Inferior parietal cortex (tissue), 1 donor: ENCODE measurements at regions not wholly inside any gene's neighbourhood (a gene's known extent, or its start where the extent isn't known, plus 50 kb on each side); places are given as distances from the start of the nearest gene placed in this dataset.

ENCODE experiments used
- DNase-seq: peaks from one replicate; pipeline ENCODE4 v3.0.0-alpha.2; 2016; ENCODE audit errors: extremely low spot score

DNA sequence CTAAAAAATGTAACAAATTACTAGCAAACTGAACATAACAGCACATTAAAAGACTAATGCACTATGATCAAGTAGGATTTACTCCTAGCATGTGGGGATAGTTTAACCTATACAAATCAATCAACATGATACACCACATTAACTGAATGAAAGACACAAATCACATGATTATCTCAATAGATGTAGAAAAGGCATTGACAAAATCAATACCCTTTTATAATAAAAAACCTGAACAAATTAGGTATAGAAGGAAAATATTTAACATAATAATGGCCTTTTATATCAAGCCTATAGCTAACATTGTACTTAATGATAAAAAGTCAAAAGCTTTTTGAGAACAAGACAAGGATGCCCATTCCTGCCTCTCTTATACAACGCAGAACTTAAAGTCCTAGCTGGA lies 540.0 kb downstream of the RERGL start:
- no peak for DNase-seq

DNA sequence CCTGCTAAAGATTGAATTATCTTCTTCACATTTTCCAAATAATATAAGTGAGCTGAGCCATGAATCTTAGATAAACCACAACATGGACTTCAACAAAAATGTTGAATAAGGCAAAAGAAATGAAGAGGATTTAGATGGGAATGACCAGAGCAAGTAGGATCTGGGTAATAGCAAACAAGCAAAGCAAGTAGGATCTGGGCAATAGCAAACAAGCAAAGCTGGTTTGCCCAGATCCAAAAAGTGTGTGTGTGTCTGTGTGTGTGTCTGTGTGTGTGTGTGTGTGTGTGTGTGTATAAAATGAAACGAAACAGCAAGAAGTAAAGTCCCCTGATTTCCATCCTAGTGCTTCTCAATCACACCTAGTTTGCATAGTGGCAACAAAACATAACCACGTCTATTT lies 549.1 kb downstream of the RERGL start:
- DNase-seq = no peak

DNA sequence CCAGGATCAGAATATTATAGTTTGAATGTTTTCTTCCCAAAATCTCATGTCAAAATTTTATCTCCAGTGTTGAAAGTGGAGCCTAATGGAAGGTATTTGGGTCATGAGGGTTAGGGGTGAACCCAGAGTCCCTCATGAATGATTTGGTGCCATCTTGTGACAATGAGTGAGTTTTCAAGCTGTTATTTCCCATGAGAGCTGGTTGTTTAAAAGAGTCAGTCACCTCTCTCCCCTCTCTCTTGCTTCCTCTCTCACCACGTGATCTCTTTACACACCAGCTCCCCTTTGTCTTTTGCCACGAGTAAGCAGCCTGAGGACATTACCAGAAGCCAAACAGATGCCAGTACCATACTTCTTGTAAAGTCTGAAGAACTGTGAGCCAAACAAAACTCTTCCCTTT lies 561.6 kb downstream of the RERGL start:
- DNase-seq = no peak

DNA sequence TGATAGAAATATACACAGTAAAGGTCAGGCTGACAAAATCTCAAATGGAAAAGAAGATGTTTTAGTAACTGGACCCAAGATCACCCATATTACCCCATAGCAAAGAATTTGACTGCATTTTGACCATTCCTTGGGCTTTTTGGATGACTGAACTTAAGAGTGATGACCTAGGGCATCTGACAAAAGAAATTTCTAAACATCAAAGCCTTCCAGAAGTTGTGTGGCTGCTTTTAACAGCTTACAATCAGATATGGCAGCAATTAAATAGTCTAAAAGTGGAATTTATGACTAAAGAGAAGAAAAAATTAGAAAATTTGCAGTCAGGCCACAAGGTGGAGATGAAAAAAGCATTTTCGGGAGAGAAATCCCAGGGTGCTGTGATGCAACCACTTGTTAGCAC lies 563.0 kb downstream of the RERGL start:
- no peak for DNase-seq

DNA sequence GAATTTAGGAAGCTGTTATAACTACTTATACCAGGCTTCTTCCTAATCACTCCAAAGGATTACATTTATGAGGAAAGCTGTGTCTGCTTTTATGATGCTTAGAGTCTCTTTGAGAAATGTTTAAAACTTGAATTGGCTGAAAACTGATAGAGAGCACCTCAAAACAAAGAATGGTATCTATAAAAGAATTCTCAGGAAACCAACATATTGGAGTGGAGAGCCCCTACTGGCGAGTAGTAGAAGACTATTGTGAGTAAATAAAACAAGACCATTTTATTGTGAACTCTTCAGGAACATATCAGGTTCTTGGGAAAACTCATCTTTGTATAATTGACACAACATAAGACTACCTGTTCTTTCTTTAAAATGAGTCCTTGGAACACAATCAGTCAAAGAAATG lies 578.6 kb downstream of the RERGL start:
- DNase-seq = no peak

DNA sequence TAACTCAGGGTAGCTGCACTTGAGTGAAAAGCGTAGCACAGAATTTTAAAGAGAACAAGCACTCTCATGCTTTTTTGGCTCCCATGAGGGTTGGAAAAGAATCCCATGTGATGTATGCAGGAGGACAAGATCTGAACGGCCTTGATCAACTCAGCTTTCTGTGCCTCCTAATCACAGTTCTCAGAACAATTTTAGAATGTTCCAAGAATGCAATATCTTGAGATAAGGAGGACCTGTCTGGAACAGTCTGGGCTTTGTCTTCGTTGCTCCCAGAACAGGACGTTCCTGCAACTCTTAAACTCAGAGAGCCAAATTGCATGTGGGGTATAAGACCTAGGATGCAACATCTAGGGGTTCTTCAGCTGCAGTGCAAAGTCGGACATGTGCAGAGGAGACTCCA lies 582.7 kb downstream of the RERGL start:
- no peak for DNase-seq

DNA sequence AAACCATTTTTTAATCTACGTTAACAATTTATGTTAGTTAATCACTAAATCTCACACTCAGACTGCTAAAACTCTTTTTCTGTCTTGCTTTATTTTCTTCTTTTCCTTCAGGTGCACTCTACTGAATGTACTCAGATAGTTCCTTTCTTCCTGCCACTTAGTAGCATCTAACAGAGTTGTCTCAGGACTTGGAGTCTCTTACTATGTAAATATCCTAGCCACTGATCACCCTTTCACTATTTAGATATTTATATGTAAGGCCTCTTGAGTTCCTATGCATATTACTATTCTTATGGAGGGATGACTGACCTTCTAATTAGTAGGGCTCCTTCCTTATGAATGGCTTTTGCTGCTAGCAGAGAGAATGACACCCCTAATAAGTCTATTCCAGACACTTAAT lies 586.3 kb downstream of the RERGL start:
- DNase-seq = no peak

DNA sequence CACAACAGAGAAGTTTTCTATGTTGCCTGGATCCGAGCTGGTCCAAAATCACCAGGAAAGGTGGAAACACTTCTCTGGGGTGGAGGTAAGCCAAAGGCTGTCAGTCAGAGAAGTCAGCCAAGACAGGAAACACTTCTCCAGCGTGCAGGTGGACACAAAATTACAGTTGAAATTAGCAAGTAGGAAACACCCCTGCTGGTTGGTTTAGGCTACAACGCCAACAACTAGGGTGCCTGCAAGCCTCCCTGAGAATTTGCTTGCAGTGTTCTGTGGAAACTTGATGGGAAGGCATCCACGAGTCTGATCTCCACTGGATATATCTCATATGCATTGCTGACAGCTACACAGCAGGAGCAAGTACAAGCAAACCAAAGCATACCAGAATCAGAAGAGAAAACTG lies 600.5 kb downstream of the RERGL start:
- no peak for DNase-seq

DNA sequence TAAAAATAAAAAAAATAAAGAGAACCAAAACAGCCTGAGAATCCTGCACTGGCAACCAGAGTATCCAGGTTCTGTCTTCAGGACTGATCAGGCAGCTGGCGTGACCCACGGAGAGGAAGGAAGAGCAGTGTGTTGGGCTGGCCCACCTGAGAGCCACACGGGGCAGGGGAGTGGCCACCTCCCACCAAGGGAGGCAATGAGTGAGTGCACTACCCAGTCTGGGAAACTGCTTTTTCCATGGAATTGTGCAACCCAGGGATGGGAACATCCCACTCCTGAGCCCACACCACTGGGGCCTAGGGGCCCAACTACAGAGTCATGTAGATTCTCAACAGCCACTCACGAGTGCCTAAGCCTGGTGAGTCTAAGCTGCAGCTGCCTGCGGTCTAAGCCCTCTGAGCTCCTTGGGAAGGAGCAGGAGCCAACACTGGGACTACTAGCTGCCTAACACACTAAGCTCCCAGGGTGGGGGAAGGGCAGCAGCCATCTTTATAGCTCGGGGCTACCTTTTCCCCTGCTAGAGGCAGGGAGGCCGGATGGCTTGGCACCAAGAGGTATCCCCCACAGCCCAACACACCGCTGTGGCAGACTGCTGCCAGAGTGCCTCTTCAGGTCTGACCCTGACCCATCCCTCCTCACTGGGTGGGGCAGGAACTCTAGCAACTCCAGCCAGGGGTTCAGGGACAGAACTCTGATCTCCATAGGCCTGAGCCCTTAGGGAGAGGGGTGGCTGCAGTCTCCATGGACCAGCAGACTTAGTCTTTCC lies 610.9 kb downstream of the RERGL start:
- DNase-seq = no peak

DNA sequence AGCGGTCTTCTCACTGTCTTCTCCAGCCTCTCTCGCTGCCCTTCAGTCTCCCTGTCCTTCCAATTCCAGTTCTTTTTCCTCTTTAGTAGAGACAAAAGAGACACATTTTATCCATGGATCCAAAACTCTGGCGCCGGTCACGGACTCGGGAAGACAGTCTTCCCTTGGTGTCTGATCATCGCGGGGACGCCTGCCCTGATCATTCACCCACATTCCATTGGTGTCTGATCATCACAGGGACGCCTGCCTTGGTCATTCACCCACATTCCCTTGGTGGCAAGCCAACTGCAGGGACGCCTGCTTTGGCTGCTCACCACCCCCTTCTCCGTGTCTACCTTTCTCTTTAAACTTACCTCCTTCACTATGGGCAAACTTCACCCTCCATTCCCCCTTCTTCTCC lies 619.5 kb downstream of the RERGL start:
- DNase-seq = no peak

DNA sequence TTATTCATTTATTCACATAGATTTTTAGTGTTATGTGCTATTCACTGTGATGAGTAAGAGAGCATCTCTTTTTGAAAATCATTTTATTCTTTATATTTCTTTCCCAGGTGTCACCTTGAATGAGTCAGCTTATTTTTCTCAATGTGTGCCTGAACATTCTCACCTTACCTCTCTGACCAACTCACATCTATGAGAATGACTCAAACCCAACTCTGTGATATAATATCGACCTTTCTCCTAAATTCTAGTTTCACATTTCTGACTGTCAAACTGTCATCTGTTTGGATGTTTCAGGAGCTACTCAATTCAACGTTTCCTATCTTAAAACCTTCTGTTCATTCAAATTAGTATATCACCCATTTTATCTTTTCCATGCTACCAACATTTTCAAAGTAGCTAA lies 630.8 kb downstream of the RERGL start:
- DNase-seq = no peak

DNA sequence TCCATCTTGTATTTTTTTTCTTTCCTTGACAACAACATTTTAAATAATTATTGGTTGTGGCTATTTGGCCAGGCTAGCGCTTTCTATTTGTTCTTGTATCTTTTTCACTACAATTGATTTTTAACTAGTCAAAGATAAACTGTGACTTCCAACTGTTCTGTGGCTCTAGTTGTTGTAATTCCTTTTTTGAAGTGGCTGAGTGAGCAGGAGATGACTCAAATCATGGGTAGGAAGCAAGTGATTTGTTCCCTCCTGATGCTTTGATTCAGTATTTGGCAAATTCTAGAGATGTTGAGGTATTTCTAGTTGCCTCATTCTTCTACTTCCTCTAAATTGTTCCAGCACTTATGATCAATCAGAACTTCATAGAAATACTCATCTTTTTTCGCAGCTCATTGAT lies 633.5 kb downstream of the RERGL start:
- DNase-seq = no peak

DNA sequence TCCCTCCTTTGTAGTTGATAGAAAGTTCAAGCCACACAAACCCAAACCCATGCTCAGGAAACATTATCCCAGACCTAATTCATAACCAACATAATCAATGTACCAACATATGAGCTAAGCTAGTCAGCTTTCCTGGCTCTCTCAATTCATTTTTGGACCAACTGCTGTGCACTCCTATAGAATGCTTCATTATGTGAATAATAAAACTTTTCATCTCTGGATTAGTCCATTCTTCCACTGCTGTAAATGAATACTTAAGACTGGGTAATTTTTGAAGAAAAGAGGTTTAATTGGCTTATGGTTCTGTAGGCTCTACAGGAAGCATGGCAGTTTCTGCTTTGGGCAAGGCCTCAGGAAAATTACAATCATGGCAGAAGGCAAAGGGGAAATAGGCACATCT lies 651.9 kb downstream of the RERGL start:
- no peak for DNase-seq

DNA sequence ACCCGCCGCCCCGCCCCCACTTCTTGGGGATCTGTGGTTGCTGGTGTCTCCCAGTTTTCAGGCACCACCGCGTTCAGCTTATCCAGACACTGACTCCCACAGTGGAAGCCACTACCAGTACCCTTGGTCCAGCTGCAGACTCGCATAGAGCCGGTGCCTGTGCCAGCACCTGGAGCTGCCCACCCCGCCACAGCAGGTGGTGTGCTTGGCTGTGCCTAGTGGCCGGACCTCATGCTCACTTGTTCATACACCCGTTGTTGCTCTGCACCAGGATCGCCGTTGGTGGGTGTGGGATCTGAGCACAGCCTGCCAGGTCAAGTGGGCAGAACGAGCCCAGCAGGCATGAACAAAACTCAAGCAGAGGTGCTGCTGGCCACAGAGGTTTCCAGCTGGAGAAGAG lies 673.2 kb downstream of the RERGL start:
- no peak for DNase-seq

DNA sequence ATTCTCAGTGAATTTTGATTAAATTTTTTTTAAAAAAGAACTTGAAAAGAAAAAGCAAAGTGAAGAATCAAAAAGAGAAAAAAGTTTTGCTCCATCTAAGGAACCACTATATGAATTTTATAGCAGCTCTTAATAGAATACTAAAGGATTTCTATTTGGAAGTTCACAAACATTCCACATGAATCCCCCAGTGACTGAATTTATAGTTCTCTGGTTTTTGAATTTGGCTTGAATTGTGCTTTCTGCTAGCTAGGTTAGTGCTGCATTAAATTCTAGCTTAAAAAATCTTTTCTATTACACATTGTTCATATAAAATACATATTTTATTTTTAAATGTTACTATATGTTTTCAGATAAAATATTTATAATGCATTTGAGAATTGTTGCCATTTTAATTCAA lies 675.4 kb downstream of the RERGL start:
- no peak for DNase-seq

DNA sequence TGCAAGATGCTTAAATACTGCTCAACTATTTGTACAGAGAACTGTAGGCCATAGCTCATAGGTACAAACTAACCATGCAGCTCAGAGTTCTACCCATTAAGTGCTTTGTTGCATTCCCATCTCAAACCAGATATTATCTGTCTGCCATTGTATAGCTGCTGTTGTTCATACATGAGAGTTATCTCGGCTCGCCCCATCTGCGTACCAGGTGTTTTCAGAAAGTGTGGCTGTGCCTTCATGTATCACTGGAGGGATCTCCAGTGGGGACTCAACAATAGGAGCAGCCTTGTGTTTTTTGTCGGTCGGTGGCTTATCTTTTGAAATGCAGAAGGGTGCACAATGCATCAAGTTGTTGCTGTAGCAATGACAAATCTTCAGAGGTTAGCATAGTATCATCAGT lies 678.3 kb downstream of the RERGL start:
- no peak for DNase-seq

DNA sequence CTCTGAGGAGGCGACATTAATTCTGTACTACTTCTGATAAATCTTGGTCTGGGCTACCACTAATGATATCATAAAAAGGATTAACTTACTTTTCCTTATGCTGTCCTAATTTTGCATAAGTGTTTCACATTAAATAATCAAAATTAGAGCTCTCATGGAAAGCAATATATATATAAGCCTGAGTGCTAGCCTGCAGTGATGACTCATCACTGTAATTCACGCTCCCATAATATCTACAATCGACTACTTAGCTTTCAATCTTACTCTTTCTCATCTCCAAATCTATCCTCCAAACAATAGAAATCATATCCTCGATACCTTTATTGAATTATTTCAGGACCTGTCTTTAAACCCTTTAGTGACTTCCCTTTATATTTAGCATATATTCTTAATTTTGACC lies 701.3 kb downstream of the RERGL start:
- no peak for DNase-seq

DNA sequence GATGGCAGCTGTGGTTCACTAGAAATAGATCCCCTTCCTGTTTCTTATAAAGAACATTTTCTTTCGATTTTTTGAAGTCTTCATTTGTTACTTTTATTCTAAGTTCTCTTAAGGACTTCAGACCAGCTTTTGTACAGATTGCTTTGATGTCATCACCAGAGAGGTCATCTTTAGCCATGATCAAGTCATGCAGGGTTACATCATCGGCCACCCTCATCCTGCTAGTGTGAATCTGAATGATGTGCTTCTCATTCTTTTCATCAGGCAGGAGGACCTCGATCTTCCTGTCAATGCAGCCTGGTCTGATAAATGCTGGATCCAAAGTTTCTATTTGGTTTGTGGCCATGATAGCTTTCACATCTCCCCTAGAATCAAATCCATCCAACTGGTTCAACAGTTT lies 706.7 kb downstream of the RERGL start:
- no peak for DNase-seq

DNA sequence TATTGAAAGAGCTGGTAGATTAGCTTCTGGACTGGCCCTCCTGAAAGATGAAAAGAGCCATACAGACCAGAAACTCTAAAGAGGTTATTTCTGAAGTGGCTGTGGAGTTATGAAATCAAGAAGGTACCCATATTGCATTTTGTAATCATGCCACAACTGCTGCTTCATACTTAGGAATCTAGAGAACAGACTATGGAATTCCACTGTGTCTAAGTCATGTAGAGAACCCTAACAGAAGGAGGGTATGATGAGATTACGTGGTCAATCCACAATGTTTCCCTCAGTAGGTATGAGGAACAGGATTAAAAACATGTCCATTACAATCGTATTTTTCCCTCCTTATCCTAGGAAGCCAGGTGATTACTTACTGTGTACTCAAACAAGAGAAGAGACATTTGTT lies 708.8 kb downstream of the RERGL start:
- no peak for DNase-seq

DNA sequence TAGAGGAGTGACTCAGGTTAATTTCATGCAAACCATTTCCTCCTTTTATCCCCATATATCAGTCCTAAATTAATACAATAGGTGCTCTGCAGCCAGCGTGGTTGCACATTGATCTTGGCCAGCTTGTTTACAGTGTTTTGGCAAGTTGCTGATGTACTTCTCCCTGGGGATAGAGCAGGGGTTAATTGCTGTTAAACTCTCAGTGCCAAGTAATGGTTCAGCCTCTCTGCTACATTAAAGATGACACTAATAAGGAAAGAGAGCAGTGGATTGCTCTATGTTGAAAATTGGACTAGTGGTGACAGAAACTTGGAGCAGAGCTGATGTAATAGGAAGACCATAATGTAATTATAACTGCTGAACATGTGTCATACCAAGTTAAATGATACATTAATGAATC lies 717.5 kb downstream of the RERGL start:
- DNase-seq = no peak

DNA sequence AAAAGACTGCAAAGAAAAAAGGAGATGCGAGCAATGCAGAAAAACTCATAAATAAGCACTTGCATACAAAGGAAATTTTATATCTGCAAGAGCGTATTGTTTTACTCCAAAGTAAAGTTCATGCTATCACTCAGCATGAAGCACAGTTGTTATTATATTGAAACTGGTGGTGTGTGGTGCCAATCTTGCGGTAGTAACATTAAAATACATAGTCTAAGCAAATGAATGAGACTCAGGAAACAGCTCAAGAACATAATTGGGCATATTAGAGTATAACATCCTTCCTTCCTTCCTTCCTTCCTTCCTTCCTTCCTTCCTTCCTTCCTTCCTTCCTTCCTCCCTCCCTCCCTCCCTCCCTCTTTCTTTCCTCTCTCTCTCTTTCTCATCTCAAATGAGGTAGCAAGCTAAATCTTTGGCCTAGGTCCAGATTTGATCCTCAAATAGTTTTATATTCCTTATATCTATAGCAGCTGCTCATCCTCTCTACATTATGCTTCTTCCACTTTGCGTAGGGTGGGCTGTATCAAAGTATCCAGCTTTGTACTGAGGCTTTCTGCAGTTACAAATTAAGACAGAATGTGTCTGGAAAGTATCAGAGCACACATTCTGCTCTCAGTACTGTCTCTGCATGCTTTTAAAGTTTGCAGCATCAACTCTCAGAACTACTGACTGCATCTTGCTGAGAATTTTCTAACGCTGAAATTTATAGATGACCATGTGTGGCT lies 718.3 kb downstream of the RERGL start:
- DNase-seq = no peak

DNA sequence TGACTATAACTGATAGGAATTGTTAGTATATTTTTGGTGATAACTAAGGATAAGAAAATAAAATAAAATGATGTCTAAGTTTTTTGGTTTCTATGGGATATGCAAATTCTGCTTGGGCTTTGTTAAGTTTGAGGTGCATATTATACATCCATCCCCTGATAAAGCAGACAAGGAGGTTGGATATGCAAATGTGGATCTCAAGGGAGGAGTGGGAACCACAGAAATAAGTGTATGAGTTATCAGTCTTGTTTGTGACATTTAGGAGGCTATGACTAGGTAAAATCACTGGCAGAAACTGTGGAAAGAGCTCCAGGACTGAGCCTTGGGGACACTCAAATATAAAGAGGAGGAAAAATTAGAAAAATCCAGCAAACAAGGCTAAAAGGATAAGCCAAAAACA lies 719.4 kb downstream of the RERGL start:
- no peak for DNase-seq

DNA sequence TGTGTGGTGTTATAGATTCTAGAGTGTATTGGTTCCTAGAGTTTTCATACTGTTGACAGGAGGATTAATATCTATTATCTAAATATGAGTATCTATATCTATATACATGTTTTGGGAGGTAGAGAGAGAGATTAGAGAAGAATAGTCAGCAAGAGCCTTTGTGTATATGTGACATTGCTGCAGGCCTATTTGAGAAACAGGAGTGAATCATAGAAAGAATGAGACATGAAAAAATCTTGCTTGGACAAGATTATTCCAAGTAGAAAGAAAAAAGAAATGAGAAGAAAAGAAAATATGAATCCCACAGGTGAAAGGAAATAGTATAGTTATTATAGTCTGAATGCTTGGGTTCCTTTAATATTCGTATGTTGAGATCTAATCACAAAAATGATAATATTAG lies 720.4 kb downstream of the RERGL start:
- DNase-seq = no peak

DNA sequence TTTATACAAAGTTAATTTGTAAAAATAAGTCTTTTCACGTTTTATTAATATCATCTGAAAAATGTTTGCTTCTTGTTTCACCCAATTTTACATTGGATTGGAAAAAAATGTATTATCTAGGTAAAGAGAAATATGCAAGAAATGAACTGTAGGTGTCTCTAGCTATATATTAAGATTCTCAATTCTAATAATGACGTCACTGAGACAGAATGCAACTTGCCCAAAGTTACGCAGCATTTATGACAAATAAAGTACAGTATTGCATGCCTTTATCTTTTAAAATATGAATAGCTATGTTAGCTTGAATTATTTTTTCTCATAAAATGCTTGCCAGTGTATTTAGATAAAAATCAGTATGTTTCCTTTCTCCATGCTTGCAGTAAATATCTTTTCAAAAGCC lies 728.8 kb downstream of the RERGL start:
- no peak for DNase-seq
